GM23338 (cell line): ENCODE measurements at regions not wholly inside any gene's neighbourhood (a gene's known extent, or its start where the extent isn't known, plus 50 kb on each side); places are given as distances from the start of the nearest gene placed in this dataset.

Experiments used
- ATAC-seq: fragments of 200-7000 bp; cut with Tn5 transposase; 3 replicates; pipeline ENCODE4 v1.9.1; 2020
- DNase-seq: peaks from one replicate; pipeline ENCODE4 v3.0.0-alpha.2; 2015; ENCODE audit warnings: low spot score
- H2AFZ ChIP-seq: fragments of 200-600 bp; sonication (generic); 2 replicates; pipeline ENCODE4 v1.8.0; 2016; ENCODE audit warnings: antibody characterized with exemption, mild to moderate bottlenecking, moderate library complexity
- H3F3A ChIP-seq: fragments of 200-600 bp; sonication (generic); replicated peaks from 2 replicates; pipeline ENCODE4 v1.8.0; 2017; ENCODE audit warnings: antibody characterized with exemption, mixed run types, low read depth
- H3K27ac ChIP-seq: fragments of 200-600 bp; sonication (generic); 2 replicates; pipeline ENCODE4 v1.6.1; 2016; ENCODE audit warnings: low read depth
- H3K27me3 ChIP-seq: fragments of 200-600 bp; sonication (generic); 2 replicates; pipeline ENCODE4 v1.8.0; 2016; ENCODE audit warnings: mild to moderate bottlenecking, mixed run types, moderate library complexity; ENCODE audit not compliant: insufficient read depth
- H3K36me3 ChIP-seq: fragments of 200-600 bp; sonication (generic); 2 replicates; pipeline ENCODE4 v1.8.0; 2016; ENCODE audit warnings: mild to moderate bottlenecking; ENCODE audit not compliant: insufficient read depth
- H3K4me1 ChIP-seq: fragments of 200-600 bp; sonication (generic); 2 replicates; pipeline ENCODE4 v1.8.0; 2016; ENCODE audit warnings: mild to moderate bottlenecking, moderate library complexity; ENCODE audit not compliant: insufficient read depth
- H3K4me2 ChIP-seq: fragments of 200-600 bp; sonication (generic); 2 replicates; pipeline ENCODE4 v1.7.1; 2017; ENCODE audit warnings: mixed run types
- H3K4me3 ChIP-seq: fragments of 200-600 bp; sonication (generic); 2 replicates; pipeline ENCODE4 v1.6.1; 2016; ENCODE audit warnings: mixed run types
- H3K79me2 ChIP-seq: fragments of 200-600 bp; sonication (generic); replicated peaks from 2 replicates; pipeline ENCODE4 v1.8.0; 2017; ENCODE audit warnings: mild to moderate bottlenecking; ENCODE audit not compliant: insufficient read depth
- H3K9me2 ChIP-seq: fragments of 200-600 bp; sonication (generic); 2 replicates; pipeline ENCODE4 v1.8.0; 2017; ENCODE audit not compliant: insufficient read depth
- H4K20me1 ChIP-seq: fragments of 200-600 bp; sonication (generic); replicated peaks from 2 replicates; pipeline ENCODE4 v1.8.0; 2017; ENCODE audit warnings: mild to moderate bottlenecking; ENCODE audit not compliant: insufficient read depth
- H3K27ac Mint-ChIP-seq: 2 replicates; pipeline ENCODE4 v1.8.0; 2020; ENCODE audit warnings: inconsistent platforms, mild to moderate bottlenecking, moderate library complexity, mixed read lengths
- H3K27me3 Mint-ChIP-seq: 3 replicates; pipeline ENCODE4 v1.8.0; 2022; ENCODE audit warnings: low read depth, mild to moderate bottlenecking, moderate library complexity, mixed read lengths, inconsistent platforms; ENCODE audit not compliant: insufficient read depth, poor library complexity
- H3K36me3 Mint-ChIP-seq: 3 replicates; pipeline ENCODE4 v1.8.0; 2021; ENCODE audit warnings: low read depth, mild to moderate bottlenecking, inconsistent platforms, moderate library complexity, mixed read lengths
- H3K4me1 Mint-ChIP-seq: 3 replicates; pipeline ENCODE4 v1.8.0; 2020; ENCODE audit warnings: mild to moderate bottlenecking, inconsistent platforms, mixed read lengths
- H3K4me3 Mint-ChIP-seq: 3 replicates; pipeline ENCODE4 v1.8.0; 2021; ENCODE audit warnings: moderate library complexity, mild to moderate bottlenecking, inconsistent platforms, mixed read lengths
- H3K9me3 Mint-ChIP-seq: 3 replicates; pipeline ENCODE4 v1.8.0; 2020; ENCODE audit warnings: moderate library complexity, mild to moderate bottlenecking, inconsistent platforms, mixed read lengths
- CREB1 ChIP-seq: fragments of 250-450 bp; sonication (Bioruptor Pico); IDR thresholded peaks from 2 replicates; pipeline ENCODE4 v1.5.0; 2020; ENCODE audit warnings: low read depth, mild to moderate bottlenecking, moderate library complexity
- CTCF ChIP-seq, 2 experiments: fragments of 200-600 bp in 1 of 2; sonication (generic) in 1 of 2; conservative IDR thresholded peaks; 2 replicates each; pipeline versions ENCODE4 v1.5.1 to v1.6.1; 2016 to 2017; ENCODE audit warnings: antibody characterized with exemption in 2 of 2, low read depth in 2 of 2, mild to moderate bottlenecking in 2 of 2, moderate library complexity in 1 of 2
- ETS1 ChIP-seq: IDR thresholded peaks from 2 replicates; pipeline ENCODE4 v1.6.1; 2016; ENCODE audit warnings: antibody characterized with exemption
- EZH2 ChIP-seq: fragments of 200-600 bp; sonication (generic); IDR thresholded peaks from one replicate; pipeline ENCODE4 v1.8.0; 2017; ENCODE audit warnings: antibody characterized with exemption, mild to moderate bottlenecking, low read depth; ENCODE audit not compliant: unreplicated experiment
- EZH2phosphoT487 ChIP-seq: fragments of 200-600 bp; sonication (generic); IDR thresholded peaks from one replicate; pipeline ENCODE4 v1.8.1; 2018; ENCODE audit warnings: antibody characterized with exemption; ENCODE audit not compliant: unreplicated experiment
- JUNB ChIP-seq: IDR thresholded peaks from one replicate; pipeline ENCODE4 v1.6.1; 2016; ENCODE audit warnings: antibody characterized with exemption; ENCODE audit not compliant: unreplicated experiment
- NANOG ChIP-seq: IDR thresholded peaks from 2 replicates; pipeline ENCODE4 v1.6.1; 2016; ENCODE audit warnings: antibody characterized with exemption, borderline replicate concordance
- REST ChIP-seq: IDR thresholded peaks from one replicate; pipeline ENCODE4 v1.6.1; 2018; ENCODE audit warnings: antibody characterized with exemption; ENCODE audit not compliant: unreplicated experiment
- STAT1 ChIP-seq: IDR thresholded peaks from one replicate; pipeline ENCODE4 v1.6.1; 2016; ENCODE audit warnings: antibody characterized with exemption; ENCODE audit not compliant: unreplicated experiment

- Histone ChIP-seq H3K36me3 (no peaks in the 10 kb centered on the region), H3K4me1 (no peaks in the 10 kb centered on the region), H3K9me2 (no peaks in the 10 kb centered on the region), H3K4me2 (no peak overlapping the region), H3K27me3 (no peaks in the 10 kb centered on the region), H3K79me2 (no peaks in the 10 kb centered on the region), H3F3A (no peaks in the 10 kb centered on the region), H4K20me1 (no peaks in the 10 kb centered on the region), H3K4me3 (no peak overlapping the region), H3K27ac (no peak overlapping the region), H2AFZ (no peak overlapping the region)
- TF ChIP-seq CREB1 (CRISPR knock-in tag): no peak
- TF ChIP-seq CTCF (conservative IDR thresholded peaks at IDR 0.05; ENCODE audit: low read depth in 2 of 2): no peak
- no peak for TF ChIP-seq NANOG
- no peak for TF ChIP-seq JUNB
- no peak for TF ChIP-seq REST
- TF ChIP-seq ETS1: no peak
- DNase-seq: no peak
- ATAC-seq: no peak
- H3K27me3 Mint-ChIP-seq: no peaks in the 10 kb centered on the region
- no peak overlapping the region for H3K27ac Mint-ChIP-seq
- no peaks in the 10 kb centered on the region for H3K4me1 Mint-ChIP-seq
- no peak overlapping the region for H3K4me3 Mint-ChIP-seq
- H3K9me3 Mint-ChIP-seq: no peaks in the 10 kb centered on the region
- H3K36me3 Mint-ChIP-seq: 0 out of 3 replicates have a peak, but pooled peaks cover under 1% of the 10 kb centered on the region
Observed at GRCh38 chr4:133982533-133983224, 218.9 kb downstream of the PABPC4L start.

GRCh38 chr4:133981327-133981726, 220.3 kb downstream of the PABPC4L start:
- no peaks in the 10 kb centered on the region for H3K79me2 ChIP-seq
- H3K4me3 Mint-ChIP-seq: no peak overlapping the region
- DNase-seq (no peak), ATAC-seq (no peak)
- no peaks in the 10 kb centered on the region for H3K4me1 ChIP-seq
- H3K4me2 ChIP-seq: no peak overlapping the region
- H3K9me3 Mint-ChIP-seq: no peaks in the 10 kb centered on the region; the same call in 2 of the 3 replicates
- H3K36me3 ChIP-seq: no peaks in the 10 kb centered on the region
- no peaks in the 10 kb centered on the region for H3K36me3 Mint-ChIP-seq
- H3K27me3 Mint-ChIP-seq: no peaks in the 10 kb centered on the region
- TF ChIP-seq STAT1: no peak
- TF ChIP-seq JUNB: no peak
- no peak for TF ChIP-seq CREB1 (CRISPR knock-in tag)
- no peak for TF ChIP-seq REST
- no peak for TF ChIP-seq EZH2phosphoT487
- TF ChIP-seq EZH2: no peak
- H3K4me1 Mint-ChIP-seq: no peaks in the 10 kb centered on the region
- no peak overlapping the region for H3K27ac ChIP-seq
- H2AFZ ChIP-seq: no peak overlapping the region
- no peaks in the 10 kb centered on the region for H3K9me2 ChIP-seq
- no peaks in the 10 kb centered on the region for H3K27me3 ChIP-seq
- no peak overlapping the region for H3K27ac Mint-ChIP-seq
- no peaks in the 10 kb centered on the region for H3F3A ChIP-seq
- no peaks in the 10 kb centered on the region for H4K20me1 ChIP-seq
- H3K4me3 ChIP-seq: no peak overlapping the region
